Transverse colon (tissue), 4 donors: ENCODE measurements at regions not wholly inside any gene's neighbourhood (a gene's known extent, or its start where the extent isn't known, plus 50 kb on each side); places are given as distances from the start of the nearest gene placed in this dataset.
"Not testable (repeated sequence)": the region's sequence is repeated elsewhere in the genome, so short reads cannot be mapped to it uniquely, and the experiment has no call there.

ENCODE experiments used
- EP300 ChIP-seq: sonication (generic); formaldehyde crosslinking; IDR thresholded peaks from one replicate; pipeline ENCODE4 v1.6.1; 2017; ENCODE audit warnings: antibody characterized with exemption, low read depth
- POLR2A ChIP-seq: fragments of 450-650 bp; IDR thresholded peaks from one replicate; pipeline ENCODE4 v1.6.1; 2016; ENCODE audit warnings: antibody characterized with exemption, mild to moderate bottlenecking, moderate library complexity
- POLR2AphosphoS5 ChIP-seq, 3 donors: sonication (generic); formaldehyde crosslinking; IDR thresholded peaks; one replicate each; pipeline ENCODE4 v1.6.1; 2016; ENCODE audit warnings: antibody characterized with exemption in 3 of 3
- TF ChIP-seq, protein P1 (sequence below), 5 experiments: fragments of 200-600 bp in 3 of 5; fragments of 450-650 bp in 2 of 5; sonication (generic) in 3 of 5; IDR thresholded peaks; 1 replicate in 2 of 5; 2 replicates in 3 of 5; pipeline ENCODE4 v1.5.1; 2016 to 2017; ENCODE audit warnings: antibody characterized with exemption in 5 of 5, inconsistent platforms in 3 of 5, mild to moderate bottlenecking in 2 of 5, moderate library complexity in 1 of 5

DNA sequence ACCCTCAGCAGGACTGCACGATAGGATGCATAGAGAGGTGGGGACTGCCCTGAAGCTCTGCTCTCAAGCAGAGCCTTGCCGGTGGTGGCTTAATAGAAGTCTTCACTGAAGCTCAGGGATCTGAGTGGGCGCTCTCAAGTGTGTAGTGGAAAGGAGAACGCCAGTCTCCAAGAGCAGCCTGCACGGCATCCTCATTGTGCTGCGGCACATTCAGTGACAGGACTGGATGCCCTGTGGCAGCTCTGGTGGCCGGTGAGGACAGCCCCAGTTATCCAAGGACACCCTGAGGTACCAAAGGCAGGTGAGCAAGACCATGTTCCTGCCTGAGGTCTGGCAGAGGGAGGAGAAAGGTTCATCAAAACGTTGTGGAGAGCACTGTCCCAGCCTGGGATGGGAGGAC, 98.8 kb upstream of the SPATA31A3 start:
- not testable (repeated sequence) for TF ChIP-seq EP300; POLR2AphosphoS5 (IDR thresholded peaks at IDR 0.05); POLR2A
- TF ChIP-seq, protein P1, sequence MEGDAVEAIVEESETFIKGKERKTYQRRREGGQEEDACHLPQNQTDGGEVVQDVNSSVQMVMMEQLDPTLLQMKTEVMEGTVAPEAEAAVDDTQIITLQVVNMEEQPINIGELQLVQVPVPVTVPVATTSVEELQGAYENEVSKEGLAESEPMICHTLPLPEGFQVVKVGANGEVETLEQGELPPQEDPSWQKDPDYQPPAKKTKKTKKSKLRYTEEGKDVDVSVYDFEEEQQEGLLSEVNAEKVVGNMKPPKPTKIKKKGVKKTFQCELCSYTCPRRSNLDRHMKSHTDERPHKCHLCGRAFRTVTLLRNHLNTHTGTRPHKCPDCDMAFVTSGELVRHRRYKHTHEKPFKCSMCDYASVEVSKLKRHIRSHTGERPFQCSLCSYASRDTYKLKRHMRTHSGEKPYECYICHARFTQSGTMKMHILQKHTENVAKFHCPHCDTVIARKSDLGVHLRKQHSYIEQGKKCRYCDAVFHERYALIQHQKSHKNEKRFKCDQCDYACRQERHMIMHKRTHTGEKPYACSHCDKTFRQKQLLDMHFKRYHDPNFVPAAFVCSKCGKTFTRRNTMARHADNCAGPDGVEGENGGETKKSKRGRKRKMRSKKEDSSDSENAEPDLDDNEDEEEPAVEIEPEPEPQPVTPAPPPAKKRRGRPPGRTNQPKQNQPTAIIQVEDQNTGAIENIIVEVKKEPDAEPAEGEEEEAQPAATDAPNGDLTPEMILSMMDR (IDR thresholded peaks at IDR 0.05) = not testable (repeated sequence)
